K562 (cell line): ENCODE measurements at regions not wholly inside any gene's neighbourhood (a gene's known extent, or its start where the extent isn't known, plus 50 kb on each side); places are given as distances from the start of the nearest gene placed in this dataset.
"Not testable (repeated sequence)": the region's sequence is repeated elsewhere in the genome, so short reads cannot be mapped to it uniquely, and the experiment has no call there.

Source experiments
- ATAC-seq: fragments of 200-7000 bp; cut with Tn5 transposase; 3 replicates; pipeline ENCODE4 v1.9.1; 2020; ENCODE audit warnings: moderate library complexity
- BruUV-seq: library from RNA; stranded (reverse); fragments of 400-500 nt; replicated peaks from 2 replicates; lab custom pipeline; 2021; lab: Mats Ljungman, UMichigan
- CTCF ChIA-PET: fragments of 300-600 bp; formaldehyde crosslinking; extraction: SDS; loops from one replicate; lab custom pipeline; 2021; ENCODE audit warnings: low intra/inter-chr PET ratio; lab: Yijun Ruan, JAX
- POLR2A ChIA-PET: fragments of 300-600, 350-650 bp; sonication (Branson Sonifier 250); formaldehyde crosslinking; extraction: SDS; loops from one replicate; lab custom pipeline; 2021; ENCODE audit warnings: antibody characterized with exemption, inconsistent platforms; lab: Yijun Ruan, JAX
- DNase-seq, 4 experiments: peaks; one replicate each; pipeline versions ENCODE4 v3.0.0 to v3.0.0-alpha.2; 2011 to 2018; ENCODE audit warnings: low spot score in 3 of 4, mixed read lengths in 3 of 4; ENCODE audit errors: extremely low read depth in 1 of 4
- FAIRE-seq: peaks from 2 replicates; lab custom pipeline; 2011; peaks lifted over from hg19 to GRCh38; lab: Jason Lieb, UNC
- H2AFZ ChIP-seq: 2 replicates; pipeline ENCODE4 v1.6.0; 2011; ENCODE audit warnings: low read depth, low read length, control low read depth, inconsistent platforms
- H3K27ac ChIP-seq: fragments of 200-600 bp; 3 replicates; pipeline ENCODE4 v1.8.0; 2011; ENCODE audit warnings: low read depth, mild to moderate bottlenecking, control low read depth, inconsistent platforms, low read length, moderate library complexity, mixed read lengths; ENCODE audit errors: extremely low read depth
- H3K27me3 ChIP-seq, 2 experiments: fragments of 300-600 bp in 1 of 2; 2 replicates in 1 of 2; 3 replicates in 1 of 2; pipeline versions ENCODE4 v1.6.0 to v1.8.0; 2011; ENCODE audit warnings: inconsistent platforms in 2 of 2, low read length in 2 of 2, mild to moderate bottlenecking in 1 of 2, mixed read lengths in 1 of 2, moderate library complexity in 1 of 2; ENCODE audit not compliant: control insufficient read depth in 2 of 2, insufficient read depth in 2 of 2
- H3K36me3 ChIP-seq: fragments of 300-600 bp; 3 replicates; pipeline ENCODE4 v1.8.0; 2011; ENCODE audit warnings: mild to moderate bottlenecking, low read length, inconsistent platforms; ENCODE audit not compliant: control insufficient read depth, insufficient read depth
- H3K4me1 ChIP-seq, 2 experiments: fragments of 200-600 bp in 1 of 2; replicated peaks in 1 of 2; 2 replicates in 1 of 2; 3 replicates in 1 of 2; pipeline versions ENCODE4 v1.5.1 to v1.8.0; 2011; ENCODE audit warnings: inconsistent platforms in 2 of 2, low read length in 2 of 2, mild to moderate bottlenecking in 1 of 2, mixed read lengths in 1 of 2, moderate library complexity in 1 of 2; ENCODE audit not compliant: control insufficient read depth in 2 of 2, insufficient read depth in 2 of 2
- H3K4me2 ChIP-seq: 2 replicates; pipeline ENCODE4 v1.6.1; 2011; ENCODE audit warnings: low read length, control low read depth, inconsistent platforms, mixed read lengths; ENCODE audit not compliant: insufficient read depth
- H3K4me3 ChIP-seq: fragments of 200-600 bp; sonication (generic), shearing (Covaris generic); 2 replicates; pipeline ENCODE4 v1.5.1; 2016; ENCODE audit warnings: control low read depth, inconsistent platforms
- H3K79me2 ChIP-seq: fragments of 200-600 bp; 3 replicates; pipeline ENCODE4 v1.8.0; 2011; ENCODE audit warnings: low read length, inconsistent platforms; ENCODE audit not compliant: control insufficient read depth, insufficient read depth
- H3K9ac ChIP-seq, 2 experiments: 2 replicates each; pipeline versions ENCODE4 v1.6.0 to v1.6.1; 2011; ENCODE audit warnings: low read depth in 2 of 2, low read length in 2 of 2, control low read depth in 1 of 2, inconsistent platforms in 1 of 2, mild to moderate bottlenecking in 1 of 2, mixed read lengths in 1 of 2; ENCODE audit not compliant: insufficient read depth in 1 of 2
- H3K9me1 ChIP-seq: one replicate; pipeline ENCODE4 v1.6.0; 2011; ENCODE audit warnings: inconsistent platforms, mild to moderate bottlenecking, low read length, moderate library complexity; ENCODE audit not compliant: control insufficient read depth, insufficient read depth
- H3K9me3 ChIP-seq: replicated peaks from 2 replicates; pipeline ENCODE4 v1.5.1; 2011; ENCODE audit warnings: low read depth, low read length, inconsistent platforms; ENCODE audit not compliant: control insufficient read depth, insufficient read depth
- H4K20me1 ChIP-seq: replicated peaks from 2 replicates; pipeline ENCODE4 v1.6.1; 2011; ENCODE audit warnings: low read length, inconsistent platforms, mixed read lengths; ENCODE audit not compliant: control insufficient read depth, insufficient read depth
- SMAD3 ChIP-seq: fragments of 450-650 bp; formaldehyde crosslinking; conservative IDR thresholded peaks from 2 replicates; pipeline ENCODE4 v1.4.0; 2020; ENCODE audit warnings: mild to moderate bottlenecking
- WGBS: fragments of 100-300 bp; shearing (Covaris generic); methylation state at CpG from one replicate; pipeline ENCODE4 v1.1.6; 2016; ENCODE audit warnings: low coverage, mixed read lengths; ENCODE audit not compliant: insufficient coverage; ENCODE audit errors: missing lambda C conversion rate; 5-methylcytosine and 5-hydroxymethylcytosine counted together
- in situ Hi-C: fragments of 300-500 bp; cut with MboI; formaldehyde crosslinking; loops from 4 replicates; pipeline ENCODE4 v1.15.0; 2018; ENCODE audit warnings: inconsistent platforms, mixed read lengths
- intact Hi-C: fragments of 100-400 bp; cut with micrococcal nuclease; formaldehyde crosslinking; loops from 2 replicates; pipeline ENCODE4 v1.14.2; 2022

DNA sequence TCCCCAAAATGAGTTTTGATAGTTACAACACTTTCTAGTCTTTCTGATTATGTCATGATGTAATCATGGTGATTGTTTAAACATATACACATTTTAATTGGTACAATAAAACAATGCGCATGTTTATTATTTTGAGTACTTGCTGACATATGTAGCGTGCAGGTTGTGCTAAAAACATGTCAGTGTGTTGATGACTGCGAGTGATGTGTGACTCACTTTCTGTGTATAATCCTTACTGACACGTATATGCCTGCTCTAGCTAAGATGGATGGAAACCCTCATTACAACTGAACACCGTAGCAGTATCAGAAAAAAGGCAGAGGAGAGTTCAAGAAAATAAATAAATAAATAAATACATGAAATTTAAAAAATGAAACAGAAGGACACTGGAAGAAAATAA, 1552.4 kb upstream of the FLRT2 start:
- ATAC-seq = no peak
- Histone ChIP-seq H3K27ac (no peak overlapping the region), H3K9ac (no peak overlapping the region), H3K79me2 (no peaks in the 10 kb centered on the region), H3K36me3 (no peaks in the 10 kb centered on the region), H3K4me3 (no peak overlapping the region), H2AFZ (no peak overlapping the region), H3K9me1 (no peaks in the 10 kb centered on the region), H3K4me2 (no peak overlapping the region), H3K9me3 (no peaks in the 10 kb centered on the region), H3K4me1 (no peaks in the 10 kb centered on the region), H3K27me3 (no peaks in the 10 kb centered on the region), H4K20me1 (no peaks in the 10 kb centered on the region)
- TF ChIP-seq SMAD3 (CRISPR knock-in tag) = no peak
- BruUV-seq = no TSS peak
- in situ Hi-C loops (no loop called here), intact Hi-C loops (no loop called here)
- ChIA-PET POLR2A (no interaction called here), CTCF (no interaction called here)
- DNase-seq = no peak
- FAIRE-seq = no peak
- WGBS = 0% methylated on average over 5 of the region's 5 CpGs

DNA sequence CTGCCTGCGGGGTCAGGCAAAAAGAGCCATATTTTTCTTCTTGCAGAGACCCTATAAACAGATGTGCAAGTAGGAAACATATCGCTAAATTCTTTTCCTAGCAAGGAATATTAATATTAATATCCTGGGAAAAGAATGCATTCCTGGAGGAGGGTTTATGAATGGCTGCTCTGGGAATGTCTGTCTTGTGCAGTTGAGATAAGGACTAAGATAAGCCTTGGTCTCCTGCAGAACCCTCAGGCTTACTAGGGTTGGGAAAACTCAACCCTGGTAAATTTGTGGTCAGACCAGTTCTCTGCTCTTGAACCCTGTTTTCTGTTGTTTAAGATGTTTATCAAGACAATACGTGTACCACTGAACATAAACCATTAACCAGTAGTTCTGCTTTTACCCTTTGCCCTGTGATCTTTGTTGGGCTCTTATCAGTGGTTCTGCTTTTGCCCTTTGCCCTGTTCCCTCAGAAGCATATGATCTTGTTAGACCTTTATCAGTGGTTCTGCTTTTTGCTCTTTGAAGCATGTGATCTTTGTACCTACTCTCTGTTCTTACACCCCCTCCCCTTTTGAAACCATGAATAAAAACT, 1548.2 kb upstream of the FLRT2 start:
- BruUV-seq, ATAC-seq, DNase-seq, H3K4me3 ChIP-seq, H3K4me2 ChIP-seq, H3K36me3 ChIP-seq, FAIRE-seq, CTCF ChIA-PET, H2AFZ ChIP-seq, H3K9me1 ChIP-seq, H3K9me3 ChIP-seq, H4K20me1 ChIP-seq, H3K79me2 ChIP-seq, H3K27ac ChIP-seq, H3K4me1 ChIP-seq, H3K27me3 ChIP-seq, POLR2A ChIA-PET, in situ Hi-C loops, H3K9ac ChIP-seq, intact Hi-C loops: not testable (repeated sequence)
- WGBS = 0% methylated on average over 3 of the region's 3 CpGs
